IPS-20b (cell line): ENCODE measurements at regions not wholly inside any gene's neighbourhood (a gene's known extent, or its start where the extent isn't known, plus 50 kb on each side); places are given as distances from the start of the nearest gene placed in this dataset.

Source experiments
- H3K27ac ChIP-seq: one replicate; pipeline ENCODE4 v1.5.1; 2013; ENCODE audit warnings: low read length
- H3K27me3 ChIP-seq: 2 replicates; pipeline ENCODE4 v1.6.1; 2013; ENCODE audit warnings: mild to moderate bottlenecking, low read length, inconsistent platforms; ENCODE audit not compliant: insufficient read depth
- H3K36me3 ChIP-seq: 2 replicates; pipeline ENCODE4 v1.6.1; 2013; ENCODE audit warnings: low read depth, mild to moderate bottlenecking, inconsistent platforms, low read length, moderate library complexity; ENCODE audit not compliant: insufficient read depth
- H3K4me1 ChIP-seq: 2 replicates; pipeline ENCODE4 v1.6.1; 2013; ENCODE audit warnings: mild to moderate bottlenecking, control low read depth, inconsistent platforms, low read length, moderate library complexity; ENCODE audit not compliant: insufficient read depth
- H3K4me3 ChIP-seq: 2 replicates; pipeline ENCODE4 v1.5.1; 2013; ENCODE audit warnings: mild to moderate bottlenecking, low read length, inconsistent platforms
- H3K9ac ChIP-seq: 2 replicates; pipeline ENCODE4 v1.6.1; 2013; ENCODE audit warnings: low read depth, mild to moderate bottlenecking, inconsistent platforms, low read length, moderate library complexity
- H3K9me3 ChIP-seq: 2 replicates; pipeline ENCODE4 v1.6.1; 2013; ENCODE audit warnings: mild to moderate bottlenecking, low read depth, low read length, inconsistent platforms; ENCODE audit not compliant: insufficient read depth

DNA sequence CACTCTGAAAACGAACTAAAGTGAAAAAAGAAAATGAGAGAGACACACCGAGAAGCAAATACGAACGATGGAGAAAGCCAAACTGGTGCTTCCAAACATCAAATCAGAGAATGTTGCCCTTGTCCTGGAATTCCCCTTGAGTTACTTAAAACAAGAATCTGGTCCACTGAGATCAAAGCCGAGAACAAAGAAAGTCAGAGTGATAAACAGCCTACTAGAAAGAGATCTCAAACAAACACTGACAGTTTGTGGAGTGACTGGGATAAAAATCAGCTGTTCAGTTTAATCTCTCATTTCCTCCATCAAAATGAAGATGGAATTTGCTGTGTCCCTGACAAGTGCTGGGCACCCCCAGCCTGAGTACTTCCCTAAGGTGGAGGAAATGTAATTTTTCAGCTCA lies 582.6 kb downstream of the NR2F1-AS1 start:
- H3K27ac ChIP-seq: no peak overlapping the region
- no peaks in the 10 kb centered on the region for H3K27me3 ChIP-seq
- no peaks in the 10 kb centered on the region for H3K36me3 ChIP-seq
- no peak overlapping the region for H3K9ac ChIP-seq
- peaks cover 5% of the 10 kb centered on the region; the same call in 1 of the 2 replicates for H3K9me3 ChIP-seq
- no peaks in the 10 kb centered on the region for H3K4me1 ChIP-seq
- no peak overlapping the region for H3K4me3 ChIP-seq

DNA sequence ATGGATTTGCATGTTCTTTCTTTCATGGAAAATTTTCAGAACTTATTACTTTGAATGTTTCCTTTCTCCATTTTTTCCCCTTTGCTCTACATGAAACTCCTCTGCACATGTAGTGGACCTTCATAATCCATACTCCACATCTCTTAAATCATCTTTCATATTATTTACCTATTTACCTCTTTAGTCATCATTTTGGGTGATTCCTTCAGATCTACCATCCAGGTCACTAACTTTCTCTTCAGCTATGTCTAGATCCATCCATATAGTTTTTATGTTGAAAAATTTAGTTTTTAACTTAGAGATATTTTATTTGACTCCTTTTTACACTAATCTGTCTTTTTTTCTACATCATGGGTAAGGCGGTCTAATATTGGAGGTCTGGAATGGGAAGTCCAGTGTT lies 586.6 kb downstream of the NR2F1-AS1 start:
- no peaks in the 10 kb centered on the region for H3K4me1 ChIP-seq
- H3K36me3 ChIP-seq: no peaks in the 10 kb centered on the region
- H3K27ac ChIP-seq: no peak overlapping the region
- H3K4me3 ChIP-seq: no peak overlapping the region
- H3K27me3 ChIP-seq: no peaks in the 10 kb centered on the region
- peaks cover 5% of the 10 kb centered on the region; the same call in 1 of the 2 replicates for H3K9me3 ChIP-seq
- H3K9ac ChIP-seq: no peak overlapping the region

DNA sequence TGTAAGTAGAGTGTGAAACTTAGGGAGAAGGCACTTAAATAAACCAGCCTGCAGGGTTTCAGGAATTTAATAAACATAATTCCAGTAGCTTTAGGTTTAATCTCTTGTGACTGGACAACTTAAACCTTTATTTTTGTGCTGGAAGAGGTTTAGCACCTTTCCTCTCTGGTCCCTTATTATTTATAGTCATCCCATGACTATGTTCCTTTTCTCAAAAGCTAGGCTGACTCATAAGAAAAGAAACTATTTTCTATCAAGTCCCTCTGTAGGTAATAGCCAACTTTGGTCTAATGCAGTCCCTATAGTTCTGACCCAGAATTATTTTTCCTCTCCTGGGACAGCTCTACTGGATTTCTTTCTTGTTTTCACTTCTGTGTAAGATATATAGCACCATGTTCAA lies 588.9 kb downstream of the NR2F1-AS1 start:
- peaks cover 5% of the 10 kb centered on the region; the same call in 1 of the 2 replicates for H3K9me3 ChIP-seq
- H3K27me3 ChIP-seq: no peaks in the 10 kb centered on the region
- H3K4me3 ChIP-seq: no peak overlapping the region
- H3K4me1 ChIP-seq: no peaks in the 10 kb centered on the region
- H3K9ac ChIP-seq: no peak overlapping the region
- no peak overlapping the region for H3K27ac ChIP-seq
- no peaks in the 10 kb centered on the region for H3K36me3 ChIP-seq

DNA sequence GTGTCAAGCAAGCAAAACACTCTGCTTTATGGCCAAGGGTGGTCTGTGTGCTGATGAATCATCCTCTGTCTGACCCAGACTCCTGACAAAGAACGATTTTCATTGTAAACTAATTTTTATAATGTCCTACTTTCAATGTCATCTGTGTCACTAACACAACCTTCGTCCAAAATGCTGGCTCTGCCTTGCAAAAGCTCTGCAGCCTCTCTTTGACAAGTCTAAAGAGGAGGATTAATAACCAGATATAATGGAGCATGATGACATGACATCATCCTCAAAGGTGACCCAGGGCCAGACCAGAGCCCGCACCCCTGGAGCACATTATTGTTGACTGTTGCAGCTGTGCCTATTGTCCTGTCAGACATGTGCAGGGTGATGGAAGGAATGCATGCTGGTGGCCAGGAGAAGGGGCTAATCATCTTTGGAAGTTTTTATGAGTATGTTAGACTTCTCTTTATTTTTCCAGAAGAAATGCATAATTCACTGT lies 589.4 kb downstream of the NR2F1-AS1 start:
- Histone ChIP-seq H3K4me3 (no peak overlapping the region), H3K27ac (no peak overlapping the region), H3K9ac (no peak overlapping the region), H3K27me3 (no peaks in the 10 kb centered on the region), H3K9me3 (peaks cover 5% of the 10 kb centered on the region; the same call in 1 of the 2 replicates), H3K4me1 (no peaks in the 10 kb centered on the region), H3K36me3 (no peaks in the 10 kb centered on the region)

DNA sequence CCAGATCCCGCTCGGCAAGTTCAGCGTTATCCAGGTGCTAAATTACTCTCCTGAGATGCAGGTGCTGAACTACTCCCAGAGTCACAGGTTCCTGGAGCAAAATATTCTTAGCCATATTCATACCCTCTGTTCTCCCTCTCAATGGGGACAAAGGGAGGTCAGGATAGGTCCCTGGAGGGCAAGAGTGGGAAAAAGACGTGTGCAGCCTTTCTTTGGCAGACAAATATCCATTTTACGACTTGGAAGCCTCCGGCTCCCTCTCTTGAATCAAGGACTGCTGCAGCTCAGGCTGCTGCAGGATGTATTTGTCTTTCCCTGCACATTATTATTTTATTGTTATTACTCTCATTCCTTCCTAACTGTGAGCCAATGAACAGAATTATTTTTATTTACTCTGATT lies 590.2 kb downstream of the NR2F1-AS1 start:
- H3K9ac ChIP-seq: no peak overlapping the region
- H3K4me3 ChIP-seq: no peak overlapping the region
- H3K27me3 ChIP-seq: no peaks in the 10 kb centered on the region
- no peaks in the 10 kb centered on the region for H3K4me1 ChIP-seq
- H3K36me3 ChIP-seq: no peaks in the 10 kb centered on the region
- peaks cover 5% of the 10 kb centered on the region; the same call in 1 of the 2 replicates for H3K9me3 ChIP-seq
- H3K27ac ChIP-seq: no peak overlapping the region

DNA sequence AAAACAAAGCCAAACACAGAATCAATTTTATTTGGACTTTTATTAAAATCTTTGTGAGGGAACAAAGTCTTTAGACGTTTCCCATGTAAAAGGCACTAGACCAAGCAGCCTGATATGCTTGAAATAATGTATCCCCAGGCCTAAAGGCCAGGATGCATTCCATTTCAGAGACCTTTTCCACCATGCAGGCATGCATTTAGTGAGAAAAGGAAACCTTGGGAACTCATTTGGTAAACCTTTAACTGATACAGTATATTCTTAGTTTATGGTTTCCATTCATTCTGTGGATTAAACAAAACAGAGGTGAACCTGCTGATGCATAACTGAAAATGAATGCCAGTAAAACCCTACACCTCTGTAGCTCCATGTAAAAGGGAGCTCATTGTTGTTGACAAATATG lies 600.0 kb downstream of the NR2F1-AS1 start:
- no peaks in the 10 kb centered on the region for H3K36me3 ChIP-seq
- no peaks in the 10 kb centered on the region for H3K9me3 ChIP-seq
- no peaks in the 10 kb centered on the region for H3K27me3 ChIP-seq
- no peaks in the 10 kb centered on the region for H3K4me1 ChIP-seq
- no peak overlapping the region for H3K4me3 ChIP-seq
- no peak overlapping the region for H3K27ac ChIP-seq
- no peak overlapping the region for H3K9ac ChIP-seq

DNA sequence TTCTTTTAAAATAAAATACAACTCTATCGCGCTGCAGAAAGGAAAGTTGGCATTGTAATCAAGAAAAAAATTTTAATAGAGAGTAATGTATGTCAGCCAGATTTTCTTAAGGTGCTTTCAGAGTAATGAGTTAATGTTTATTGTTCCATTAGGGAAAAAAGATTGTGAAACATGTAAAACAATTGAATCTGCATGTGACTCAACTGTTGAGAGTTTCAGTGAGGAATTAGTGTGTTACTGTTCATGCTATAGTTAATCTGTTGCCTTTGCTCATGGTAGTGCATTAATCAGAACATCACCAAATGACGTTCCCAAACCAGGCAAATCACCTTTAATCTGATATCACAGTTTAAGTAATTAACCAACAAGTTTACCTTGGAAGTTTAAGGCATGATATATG lies 600.5 kb downstream of the NR2F1-AS1 start:
- Histone ChIP-seq H3K36me3 (no peaks in the 10 kb centered on the region), H3K9ac (no peak overlapping the region), H3K27ac (no peak overlapping the region), H3K4me1 (no peaks in the 10 kb centered on the region), H3K4me3 (no peak overlapping the region), H3K9me3 (no peaks in the 10 kb centered on the region), H3K27me3 (no peaks in the 10 kb centered on the region)

DNA sequence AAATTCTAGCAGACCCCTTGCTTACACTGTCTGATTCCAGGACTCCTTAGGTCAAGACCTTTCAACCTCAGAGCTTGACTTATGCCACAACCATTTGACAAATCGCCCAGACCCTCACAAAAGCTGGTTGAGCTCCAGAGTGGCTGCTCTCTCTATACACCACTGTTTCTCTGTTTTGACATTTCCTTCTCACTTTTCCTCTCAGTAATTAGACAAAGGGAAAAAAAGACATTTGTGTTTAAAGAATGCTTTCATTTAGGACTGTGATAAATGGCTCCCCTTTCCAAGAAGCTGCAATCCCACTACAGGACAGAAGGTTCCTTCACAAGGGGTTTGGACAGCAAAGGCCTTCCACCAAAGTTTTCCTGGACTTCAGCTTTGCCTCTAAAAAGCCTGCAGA lies 601.3 kb downstream of the NR2F1-AS1 start:
- H3K9ac ChIP-seq: no peak overlapping the region
- no peaks in the 10 kb centered on the region for H3K36me3 ChIP-seq
- no peaks in the 10 kb centered on the region for H3K9me3 ChIP-seq
- H3K4me1 ChIP-seq: no peaks in the 10 kb centered on the region
- no peaks in the 10 kb centered on the region for H3K27me3 ChIP-seq
- no peak overlapping the region for H3K4me3 ChIP-seq
- H3K27ac ChIP-seq: no peak overlapping the region

DNA sequence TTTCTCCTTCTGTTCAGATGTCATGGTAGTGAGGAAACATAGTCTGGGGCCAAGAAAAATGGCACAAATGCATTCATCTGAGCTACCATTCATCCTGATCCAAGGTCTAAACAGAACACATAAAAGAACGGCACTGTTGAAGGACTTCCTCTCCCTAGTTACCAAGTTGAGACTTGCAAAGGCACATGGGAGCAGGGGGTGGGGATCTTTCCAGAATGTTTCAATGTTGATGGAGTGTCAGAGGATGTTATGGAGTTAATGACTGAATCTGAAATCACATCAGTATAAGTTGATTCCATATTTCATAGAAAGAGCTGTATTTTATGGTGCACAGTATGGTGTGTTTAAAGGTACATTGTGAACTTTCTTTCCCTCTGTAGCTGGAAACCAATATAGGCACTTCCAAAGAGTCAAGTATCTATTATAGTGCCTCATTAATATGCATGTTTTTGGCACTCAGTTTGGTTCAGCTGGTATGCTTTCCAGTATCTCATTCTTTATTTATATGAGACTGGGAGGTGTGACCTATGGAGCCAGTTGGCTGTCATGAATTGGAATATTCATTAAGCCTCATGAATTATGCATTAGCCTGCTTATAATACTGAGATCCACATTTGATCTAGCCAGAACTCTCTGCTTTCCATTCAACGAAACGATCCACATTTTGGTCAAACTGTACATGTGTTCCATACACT lies 603.0 kb downstream of the NR2F1-AS1 start:
- Histone ChIP-seq H3K9me3 (no peaks in the 10 kb centered on the region), H3K4me1 (no peaks in the 10 kb centered on the region), H3K4me3 (no peak overlapping the region), H3K27me3 (no peaks in the 10 kb centered on the region), H3K27ac (no peak overlapping the region), H3K36me3 (no peaks in the 10 kb centered on the region), H3K9ac (no peak overlapping the region)

DNA sequence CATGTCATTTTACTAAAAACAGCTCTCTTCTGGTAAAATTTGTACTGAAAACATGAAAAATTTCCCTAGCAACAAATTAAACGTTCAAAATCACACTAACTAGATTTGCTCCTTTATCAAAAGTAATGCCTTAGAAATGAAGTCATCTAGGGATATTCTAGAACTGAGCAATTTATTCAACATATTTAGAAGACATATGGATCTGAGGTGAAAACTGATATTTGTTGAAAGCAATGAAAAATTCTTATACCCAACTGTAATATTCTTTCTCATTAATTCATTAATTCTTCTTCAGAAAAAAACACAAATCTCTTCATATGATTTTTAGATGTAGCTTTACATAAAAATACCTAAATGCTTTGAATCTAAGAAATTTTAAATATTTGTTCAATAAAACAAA lies 604.9 kb downstream of the NR2F1-AS1 start:
- Histone ChIP-seq H3K4me3 (no peak overlapping the region), H3K9me3 (no peaks in the 10 kb centered on the region), H3K9ac (no peak overlapping the region), H3K4me1 (no peaks in the 10 kb centered on the region), H3K27me3 (no peaks in the 10 kb centered on the region), H3K36me3 (no peaks in the 10 kb centered on the region), H3K27ac (no peak overlapping the region)

DNA sequence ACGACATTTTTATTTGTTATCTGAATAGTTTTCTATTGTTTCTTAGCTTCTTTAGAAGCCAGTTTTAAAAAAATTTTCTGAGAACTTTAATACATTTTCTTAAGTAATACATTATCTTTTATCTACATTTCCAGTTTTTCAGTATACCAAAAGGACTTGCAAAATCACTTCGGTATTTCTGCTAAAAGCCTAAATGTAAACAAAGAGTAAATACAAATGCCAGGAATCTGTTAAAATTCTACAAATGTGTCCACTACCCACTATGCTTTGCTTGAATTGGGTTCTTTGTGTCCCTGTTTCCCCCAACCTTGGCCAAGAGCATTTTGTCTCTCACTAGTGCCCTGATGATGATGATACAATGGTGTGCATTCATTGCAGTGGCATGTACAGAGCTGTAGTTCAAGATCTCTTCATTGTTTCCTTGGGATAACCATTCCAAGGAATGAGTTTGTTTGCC lies 611.2 kb downstream of the NR2F1-AS1 start:
- Histone ChIP-seq H3K9me3 (no peaks in the 10 kb centered on the region), H3K4me3 (no peak overlapping the region), H3K27me3 (no peaks in the 10 kb centered on the region), H3K9ac (no peak overlapping the region), H3K4me1 (no peaks in the 10 kb centered on the region), H3K36me3 (no peaks in the 10 kb centered on the region), H3K27ac (no peak overlapping the region)

DNA sequence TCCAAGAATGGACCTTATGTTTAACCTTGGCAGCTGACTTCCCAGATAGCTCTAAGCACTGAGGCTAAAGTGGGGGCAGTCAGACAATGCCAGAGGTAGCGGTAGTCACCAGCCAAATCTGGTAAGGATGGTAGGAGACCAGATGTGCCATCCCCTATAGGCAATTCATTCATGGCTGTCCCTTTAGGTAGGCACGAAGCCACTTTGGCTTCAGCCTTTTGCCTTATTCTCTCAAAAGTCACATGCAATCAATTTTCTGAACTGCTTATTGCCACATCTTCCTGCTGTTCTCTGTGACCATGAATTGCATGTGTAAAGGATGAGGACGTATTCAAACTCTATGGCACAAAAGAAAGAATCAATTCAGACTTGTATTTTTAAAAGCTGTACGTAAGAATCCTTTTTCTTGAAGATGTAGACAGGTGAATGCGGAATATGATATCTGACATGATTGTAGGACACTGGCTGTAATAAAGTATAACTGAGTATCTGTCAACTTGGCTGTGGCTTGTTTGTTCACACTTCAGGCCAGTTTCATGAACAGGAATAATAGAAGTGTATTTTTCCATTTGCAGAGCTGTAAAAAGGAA lies 611.7 kb downstream of the NR2F1-AS1 start:
- Histone ChIP-seq H3K27me3 (no peaks in the 10 kb centered on the region), H3K9ac (no peak overlapping the region), H3K9me3 (no peaks in the 10 kb centered on the region), H3K4me1 (no peaks in the 10 kb centered on the region), H3K36me3 (no peaks in the 10 kb centered on the region), H3K27ac (no peak overlapping the region), H3K4me3 (no peak overlapping the region)
